Vagina (tissue), 2 donors: ENCODE measurements at regions not wholly inside any gene's neighbourhood (a gene's known extent, or its start where the extent isn't known, plus 50 kb on each side); places are given as distances from the start of the nearest gene placed in this dataset.
"Not testable (repeated sequence)": the region's sequence is repeated elsewhere in the genome, so short reads cannot be mapped to it uniquely, and the experiment has no call there.

ENCODE experiments used
- POLR2AphosphoS5 ChIP-seq, 2 donors: sonication (generic); formaldehyde crosslinking; IDR thresholded peaks; one replicate each; pipeline ENCODE4 v1.9.0; 2017; ENCODE audit warnings: antibody characterized with exemption in 2 of 2, mild to moderate bottlenecking in 2 of 2, low read depth in 1 of 2; ENCODE audit not compliant: insufficient read depth in 1 of 2
- TF ChIP-seq, protein P1 (sequence below), 3 experiments: fragments of 450-650 bp in 2 of 3; fragments of 200-600 bp in 1 of 3; sonication (generic) in 1 of 3; IDR thresholded peaks; one replicate each; pipeline ENCODE4 v1.5.1; 2017 to 2019; ENCODE audit warnings: antibody characterized with exemption in 3 of 3, mild to moderate bottlenecking in 2 of 3, moderate library complexity in 2 of 3

DNA sequence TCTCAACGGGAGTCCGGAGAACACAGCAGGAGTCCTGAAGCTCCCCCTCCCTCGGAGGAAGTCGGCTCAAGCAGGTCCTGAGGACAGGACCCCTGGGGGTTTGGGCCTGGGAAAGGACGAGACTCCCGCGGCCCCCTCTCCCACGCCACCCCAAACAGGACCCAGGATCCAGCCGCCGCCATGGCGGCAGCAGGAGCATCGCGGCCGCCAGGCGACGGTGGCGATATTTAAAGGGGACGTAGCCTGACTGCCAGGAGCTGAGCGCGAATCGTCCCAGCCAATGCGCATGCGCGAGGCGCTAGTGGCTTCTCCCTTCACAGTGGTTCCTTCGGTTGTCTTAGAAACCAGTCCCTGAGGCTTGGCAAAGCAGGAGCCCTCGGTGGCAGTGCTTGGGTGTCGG, 101.7 kb upstream of the FOXD4L5 start:
- TF ChIP-seq, protein P1, sequence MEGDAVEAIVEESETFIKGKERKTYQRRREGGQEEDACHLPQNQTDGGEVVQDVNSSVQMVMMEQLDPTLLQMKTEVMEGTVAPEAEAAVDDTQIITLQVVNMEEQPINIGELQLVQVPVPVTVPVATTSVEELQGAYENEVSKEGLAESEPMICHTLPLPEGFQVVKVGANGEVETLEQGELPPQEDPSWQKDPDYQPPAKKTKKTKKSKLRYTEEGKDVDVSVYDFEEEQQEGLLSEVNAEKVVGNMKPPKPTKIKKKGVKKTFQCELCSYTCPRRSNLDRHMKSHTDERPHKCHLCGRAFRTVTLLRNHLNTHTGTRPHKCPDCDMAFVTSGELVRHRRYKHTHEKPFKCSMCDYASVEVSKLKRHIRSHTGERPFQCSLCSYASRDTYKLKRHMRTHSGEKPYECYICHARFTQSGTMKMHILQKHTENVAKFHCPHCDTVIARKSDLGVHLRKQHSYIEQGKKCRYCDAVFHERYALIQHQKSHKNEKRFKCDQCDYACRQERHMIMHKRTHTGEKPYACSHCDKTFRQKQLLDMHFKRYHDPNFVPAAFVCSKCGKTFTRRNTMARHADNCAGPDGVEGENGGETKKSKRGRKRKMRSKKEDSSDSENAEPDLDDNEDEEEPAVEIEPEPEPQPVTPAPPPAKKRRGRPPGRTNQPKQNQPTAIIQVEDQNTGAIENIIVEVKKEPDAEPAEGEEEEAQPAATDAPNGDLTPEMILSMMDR (IDR thresholded peaks at IDR 0.05) = not testable (repeated sequence)
- not testable (repeated sequence) for TF ChIP-seq POLR2AphosphoS5 (IDR thresholded peaks at IDR 0.05; ENCODE audit: insufficient read depth in 1 of 2, low read depth in 1 of 2)
